Liver (tissue), 7 donors: ENCODE measurements at regions not wholly inside any gene's neighbourhood (a gene's known extent, or its start where the extent isn't known, plus 50 kb on each side); places are given as distances from the start of the nearest gene placed in this dataset.

Source experiments
- DNase-seq: peaks from one replicate; pipeline ENCODE4 v3.0.0-alpha.2; 2017; ENCODE audit warnings: low spot score
- H3K27ac ChIP-seq, 2 donors: one replicate each; pipeline ENCODE4 v1.7.0; 2013; ENCODE audit warnings: inconsistent platforms in 2 of 2, low read length in 2 of 2, control low read depth in 1 of 2, low read depth in 1 of 2, mild to moderate bottlenecking in 1 of 2
- H3K27me3 ChIP-seq, 4 donors: one replicate each; pipeline versions ENCODE4 v1.6.1 to v1.7.0; 2013; ENCODE audit warnings: low read length in 3 of 4, inconsistent platforms in 1 of 4, mild to moderate bottlenecking in 1 of 4, moderate library complexity in 1 of 4; ENCODE audit not compliant: control insufficient read depth in 4 of 4, insufficient read depth in 4 of 4
- H3K36me3 ChIP-seq, 4 donors: one replicate each; pipeline versions ENCODE4 v1.6.1 to v1.7.0; 2013; ENCODE audit warnings: low read length in 3 of 4, mild to moderate bottlenecking in 3 of 4, low read depth in 1 of 4, moderate library complexity in 1 of 4; ENCODE audit not compliant: control insufficient read depth in 4 of 4, insufficient read depth in 3 of 4
- H3K4me1 ChIP-seq, 4 donors: one replicate each; pipeline versions ENCODE4 v1.6.1 to v1.7.0; 2013; ENCODE audit warnings: low read length in 3 of 4, mild to moderate bottlenecking in 3 of 4, moderate library complexity in 1 of 4; ENCODE audit not compliant: control insufficient read depth in 4 of 4, insufficient read depth in 4 of 4
- H3K4me3 ChIP-seq, 3 donors: one replicate each; pipeline versions ENCODE4 v1.6.1 to v1.7.0; 2013; ENCODE audit warnings: low read length in 3 of 3, control low read depth in 1 of 3, low read depth in 1 of 3, mild to moderate bottlenecking in 1 of 3
- H3K9ac ChIP-seq, 2 donors: one replicate each; pipeline ENCODE4 v1.7.0; 2013; ENCODE audit warnings: low read length in 2 of 2, mild to moderate bottlenecking in 2 of 2, moderate library complexity in 2 of 2, control low read depth in 1 of 2, low read depth in 1 of 2
- H3K9me3 ChIP-seq, 4 donors: one replicate each; pipeline versions ENCODE4 v1.6.1 to v1.7.0; 2013; ENCODE audit warnings: low read length in 3 of 4; ENCODE audit not compliant: control insufficient read depth in 4 of 4
- ATF3 ChIP-seq: IDR thresholded peaks from 2 replicates; pipeline ENCODE4 v1.6.1; 2016; ENCODE audit warnings: antibody characterized with exemption
- CTCF ChIP-seq: fragments of 150-350 bp; IDR thresholded peaks from 2 replicates; pipeline ENCODE4 v1.5.1; 2017; ENCODE audit warnings: improper control_type of control experiment, low read depth, low read length; ENCODE audit not compliant: missing input control
- FOXA1 ChIP-seq: IDR thresholded peaks from 2 replicates; pipeline ENCODE4 v1.6.1; 2016; ENCODE audit warnings: antibody characterized with exemption
- JUND ChIP-seq, 2 donors: IDR thresholded peaks; 2 replicates each; pipeline ENCODE4 v1.6.1; 2016; ENCODE audit warnings: antibody characterized with exemption in 2 of 2
- RAD21 ChIP-seq, 2 donors: IDR thresholded peaks; 2 replicates each; pipeline ENCODE4 v1.6.1; 2016; ENCODE audit warnings: antibody characterized with exemption in 2 of 2, mild to moderate bottlenecking in 2 of 2
- REST ChIP-seq: IDR thresholded peaks from 2 replicates; pipeline ENCODE4 v1.6.1; 2016; ENCODE audit warnings: antibody characterized with exemption, mild to moderate bottlenecking
- RXRA ChIP-seq, 2 donors: IDR thresholded peaks; 2 replicates each; pipeline ENCODE4 v1.6.1; 2017 to 2018; ENCODE audit warnings: antibody characterized with exemption in 2 of 2, mild to moderate bottlenecking in 1 of 2
- SP1 ChIP-seq: IDR thresholded peaks from 2 replicates; pipeline ENCODE4 v1.6.1; 2018; ENCODE audit warnings: antibody characterized with exemption, mild to moderate bottlenecking
- YY1 ChIP-seq: IDR thresholded peaks from 2 replicates; pipeline ENCODE4 v1.6.1; 2016; ENCODE audit warnings: antibody characterized with exemption, mild to moderate bottlenecking
- ZBTB33 ChIP-seq: IDR thresholded peaks from 2 replicates; pipeline ENCODE4 v1.6.1; 2016; ENCODE audit warnings: antibody characterized with exemption
- donor health status: healthy.
- donor health status: healthy.
- donor health status: healthy.
- donor health status: healthy.

GRCh38 chr15:36432161-36432560 lies 147.3 kb upstream of the CDIN1 start (continued):
- no peak for TF ChIP-seq REST

- Histone ChIP-seq H3K4me1 (no peaks in the 10 kb centered on the region), H3K36me3 (no peaks in the 10 kb centered on the region), H3K9me3 (no peaks in the 10 kb centered on the region), H3K4me3 (no peak overlapping the region), H3K27me3 (no peaks in the 10 kb centered on the region), H3K27ac (no peak overlapping the region), H3K9ac (no peak overlapping the region)
- no peak for DNase-seq
- no peak for TF ChIP-seq RXRA (IDR thresholded peaks at IDR 0.05)
- TF ChIP-seq ZBTB33, result no peak
- TF ChIP-seq RAD21 (IDR thresholded peaks at IDR 0.05), result no peak
- no peak for TF ChIP-seq YY1
- no peak for TF ChIP-seq ATF3
- TF ChIP-seq FOXA1, result no peak
- TF ChIP-seq SP1, result no peak
- no peak for TF ChIP-seq JUND (IDR thresholded peaks at IDR 0.05)
- no peak for TF ChIP-seq CTCF
- TF ChIP-seq REST, result no peak
Measured at GRCh38 chr15:36434177-36434576, 145.2 kb upstream of the CDIN1 start.
